Hematopoietic multipotent progenitor cell treated with erythropoietin and hydrocortisone succinate and interleukin-3 and kit ligand, for 8 days (in vitro differentiated cells): ENCODE measurements at regions not wholly inside any gene's neighbourhood (a gene's known extent, or its start where the extent isn't known, plus 50 kb on each side); places are given as distances from the start of the nearest gene placed in this dataset.
"Not testable (repeated sequence)": the region's sequence is repeated elsewhere in the genome, so short reads cannot be mapped to it uniquely, and the experiment has no call there.

ENCODE experiments used
- DNase-seq: peaks from one replicate; pipeline ENCODE4 v3.0.0-alpha.2; 2015

GRCh38 chr6:9040718-9041117 lies 605.4 kb upstream of the SLC35B3 start:
- DNase-seq: no peak

DNA sequence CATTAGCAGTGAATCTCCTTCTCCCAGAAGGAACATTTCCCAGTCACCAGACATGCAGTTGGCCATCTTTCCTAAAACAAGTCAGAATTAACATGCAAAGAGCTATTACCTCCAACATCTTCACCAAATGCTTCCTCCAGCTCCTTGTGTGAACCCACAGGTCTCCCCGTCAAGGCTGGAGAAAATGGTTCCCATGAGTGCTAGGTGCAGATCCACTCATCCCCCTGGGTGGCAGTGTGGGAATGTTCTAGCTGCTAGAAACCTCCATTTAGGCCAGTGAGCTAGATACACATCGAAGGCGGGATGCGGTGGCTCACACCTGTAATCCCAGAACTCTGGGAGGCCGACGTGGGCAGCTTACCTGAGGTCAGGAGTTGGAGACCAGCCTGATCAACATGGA lies 603.9 kb upstream of the SLC35B3 start:
- DNase-seq: no peak

- DNase-seq: no peak
These were observed 592.7 kb upstream of the SLC35B3 start for GRCh38 chr6:9028086-9028485.

DNA sequence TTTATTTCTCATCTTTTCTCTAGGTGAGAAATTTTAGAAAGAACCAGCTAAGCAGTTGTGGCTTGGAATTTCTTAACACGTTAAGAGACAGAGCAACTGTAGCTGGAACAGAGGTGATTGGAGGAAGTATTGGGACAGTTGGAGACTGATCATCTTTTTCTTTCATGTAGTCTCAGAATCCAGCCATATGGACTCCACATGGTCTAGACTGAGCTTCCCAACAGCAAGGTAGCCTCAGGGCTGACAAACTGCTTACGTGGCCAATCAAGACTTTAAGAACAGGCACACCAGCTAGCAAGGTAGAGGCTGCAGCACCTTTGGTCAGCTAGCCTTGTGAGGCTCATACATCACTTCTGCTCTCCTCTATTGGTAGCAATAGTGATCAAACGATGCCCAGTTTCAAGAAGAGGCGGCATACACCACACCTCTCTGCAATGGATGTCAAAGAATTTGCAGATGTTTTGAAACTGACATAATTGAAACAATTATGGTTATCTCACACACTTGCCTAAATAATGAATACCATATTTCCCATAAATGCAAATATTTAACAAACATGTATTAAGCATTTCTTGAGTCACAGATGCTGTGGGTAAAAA lies 590.5 kb upstream of the SLC35B3 start:
- no peak for DNase-seq

GRCh38 chr6:9025228-9025627 lies 589.9 kb upstream of the SLC35B3 start:
- DNase-seq: no peak

DNA sequence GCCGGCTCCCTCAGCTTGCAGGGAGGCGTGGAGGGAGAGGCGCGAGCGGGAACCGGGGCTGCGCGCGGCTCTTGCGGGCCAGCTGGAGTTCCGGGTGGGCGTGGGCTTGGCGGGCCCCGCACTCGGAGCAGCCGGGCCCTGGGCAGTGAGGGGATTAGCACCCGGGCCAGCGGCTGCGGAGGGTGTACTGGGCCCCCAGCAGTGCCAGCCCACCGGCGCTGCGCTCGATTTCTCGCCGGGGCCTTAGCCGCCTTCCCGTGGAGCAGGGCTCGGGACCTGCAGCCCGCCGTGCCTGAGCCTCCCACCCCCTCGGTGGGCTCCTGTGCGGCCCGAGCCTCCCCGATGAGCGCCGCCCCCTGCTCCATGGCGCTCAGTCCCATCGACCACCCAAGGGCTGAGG lies 588.9 kb upstream of the SLC35B3 start:
- not testable (repeated sequence) for DNase-seq

DNA sequence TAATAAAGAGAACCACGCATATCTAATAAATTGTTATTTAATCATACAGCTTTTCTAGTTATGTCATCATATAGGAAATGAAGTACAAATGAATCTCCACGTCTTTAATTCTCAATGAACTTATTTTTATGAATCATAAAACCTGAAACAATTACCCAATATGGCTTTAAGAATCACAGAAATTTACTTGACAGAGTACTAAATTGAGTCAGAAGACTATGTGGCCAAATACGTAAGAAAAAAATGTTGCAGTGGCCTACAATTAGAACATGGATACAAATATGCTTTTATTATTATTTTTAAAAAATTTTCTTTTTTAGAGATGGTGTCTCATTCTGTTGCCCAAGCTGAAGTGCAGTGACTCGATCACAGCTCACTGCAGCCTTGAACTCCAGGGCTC lies 584.7 kb upstream of the SLC35B3 start:
- DNase-seq: no peak

- no peak for DNase-seq
These were observed 574.6 kb upstream of the SLC35B3 start for GRCh38 chr6:9009931-9010330.

DNA sequence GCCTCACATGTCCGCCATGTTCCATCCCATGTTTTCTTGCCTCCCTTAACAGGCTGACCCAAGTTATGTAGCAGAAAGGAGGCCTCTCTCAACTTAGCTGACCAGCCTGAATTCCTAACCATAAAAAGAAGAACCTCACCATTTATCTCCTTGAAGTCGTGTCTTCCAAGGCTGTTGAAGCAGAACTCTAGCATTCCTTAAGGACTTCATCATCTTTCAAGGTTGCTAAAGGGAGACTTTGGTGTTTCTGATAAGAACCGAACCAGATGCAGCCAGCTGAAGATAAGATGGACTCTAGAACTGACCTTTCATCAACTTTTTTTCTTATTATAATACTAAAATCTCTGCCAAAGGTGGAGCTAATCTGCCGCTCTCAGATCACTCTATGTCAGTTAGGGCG lies 571.7 kb upstream of the SLC35B3 start:
- DNase-seq: no peak

- DNase-seq: no peak
These were observed 567.5 kb upstream of the SLC35B3 start for GRCh38 chr6:9002833-9003232.

GRCh38 chr6:8995156-8995555 lies 559.8 kb upstream of the SLC35B3 start:
- no peak for DNase-seq

DNA sequence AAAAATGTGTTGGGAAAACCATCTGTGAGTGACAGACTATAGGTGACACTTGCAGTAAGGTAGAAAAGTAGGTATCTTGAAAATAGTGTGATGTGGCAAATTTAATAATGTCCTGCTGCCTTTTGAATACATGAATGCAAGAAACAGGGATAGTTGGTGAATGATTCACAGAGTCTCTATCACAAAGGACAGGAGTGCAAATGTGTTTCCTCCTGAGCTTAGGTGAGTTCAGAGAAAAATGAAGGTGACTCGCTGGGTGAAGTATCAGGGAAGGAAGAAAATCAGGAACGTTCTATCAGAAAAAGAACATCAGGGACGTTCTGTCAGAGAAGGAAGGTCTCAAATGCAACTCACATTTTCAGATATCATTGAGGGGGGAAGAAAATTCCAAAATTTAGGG lies 557.8 kb upstream of the SLC35B3 start:
- no peak for DNase-seq

- DNase-seq: no peak
These were observed 556.5 kb upstream of the SLC35B3 start for GRCh38 chr6:8991844-8992243.

DNA sequence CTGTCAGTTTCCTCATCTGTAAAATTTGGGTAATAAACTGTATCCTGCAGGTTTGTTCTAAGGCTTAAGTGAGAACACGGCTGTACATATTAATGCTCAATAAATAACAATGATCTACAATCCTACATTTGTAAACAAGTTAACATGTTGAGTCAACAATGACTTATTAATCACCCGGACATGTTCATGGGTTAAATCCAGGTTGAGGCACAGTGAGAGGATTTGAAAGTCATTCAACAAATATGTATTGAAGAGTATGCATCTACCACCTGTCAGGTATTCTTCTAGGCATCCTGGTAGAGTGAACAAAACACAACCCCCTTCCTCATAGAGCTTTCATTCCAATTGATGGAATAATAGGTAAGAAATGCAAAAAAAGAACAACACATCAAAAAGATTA lies 554.7 kb upstream of the SLC35B3 start:
- no peak for DNase-seq

GRCh38 chr6:8983202-8983688 lies 547.9 kb upstream of the SLC35B3 start:
- DNase-seq: peak; percentile 55

GRCh38 chr6:8982668-8983067 lies 547.3 kb upstream of the SLC35B3 start:
- no peak for DNase-seq

DNA sequence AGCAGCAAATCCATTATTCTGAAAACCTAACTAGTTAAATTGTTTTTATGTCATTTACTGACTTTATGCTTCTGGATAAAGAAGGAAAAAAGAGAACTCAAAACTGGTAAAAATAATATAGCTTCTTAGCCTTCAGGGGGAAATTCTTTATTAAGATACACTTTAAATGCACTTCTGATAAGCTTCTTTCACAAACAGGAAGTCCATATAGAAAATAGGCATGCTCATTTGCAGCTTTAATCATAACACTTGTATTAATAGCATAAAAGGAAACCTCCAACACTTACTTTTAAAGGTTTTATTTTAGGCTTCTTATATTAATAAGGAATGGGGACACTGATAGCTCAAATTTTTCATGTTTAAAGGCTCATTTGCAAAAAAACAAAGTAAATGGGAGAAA lies 538.0 kb upstream of the SLC35B3 start:
- no peak for DNase-seq

- no peak for DNase-seq
These were observed 534.4 kb upstream of the SLC35B3 start for GRCh38 chr6:8969747-8970146.

DNA sequence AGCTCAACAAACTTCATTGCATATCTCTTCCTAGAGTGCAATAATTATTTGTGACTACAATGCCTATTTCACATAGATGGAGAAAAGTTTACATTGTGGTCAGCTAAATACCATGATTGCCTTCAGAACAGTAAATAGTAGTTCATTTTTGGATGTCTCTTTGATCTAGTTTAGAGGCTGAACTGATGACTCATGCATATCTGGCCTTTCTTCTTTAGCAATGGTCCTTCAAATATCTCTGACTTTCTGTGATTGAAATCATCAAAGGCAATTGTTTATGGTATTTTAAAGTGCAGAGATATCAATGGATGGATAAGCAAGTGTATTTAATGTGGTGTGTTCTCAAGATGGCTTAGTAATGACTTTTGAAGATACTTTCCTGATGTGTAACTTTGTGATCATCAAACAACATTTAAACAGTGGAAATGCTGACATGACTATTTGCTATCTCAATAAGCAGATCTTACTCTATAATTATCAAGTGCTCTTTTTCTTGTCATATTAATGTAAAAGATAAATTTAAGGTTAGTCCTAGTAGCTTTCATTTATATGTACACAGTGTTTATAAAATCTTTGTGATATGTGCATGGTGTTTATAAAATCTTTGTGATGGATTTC lies 523.7 kb upstream of the SLC35B3 start:
- DNase-seq: no peak

DNA sequence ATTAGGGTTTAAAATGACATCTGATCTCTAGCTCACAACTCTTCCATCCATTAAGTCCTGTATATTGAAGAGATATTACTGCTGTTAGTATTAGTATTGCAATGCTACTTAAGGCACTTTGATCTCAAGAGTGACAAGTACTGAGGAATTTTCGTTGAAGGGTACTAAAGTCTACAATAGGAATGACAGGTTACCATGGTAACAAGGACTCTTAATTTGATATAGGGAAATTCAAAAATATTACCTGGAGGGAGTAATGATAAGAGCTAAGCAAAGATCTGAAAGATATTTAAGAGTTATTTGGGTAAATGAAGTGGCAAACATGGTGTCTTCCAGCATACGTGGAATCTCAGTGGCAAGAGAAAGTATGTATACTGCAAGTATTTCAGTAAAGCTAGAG lies 518.0 kb upstream of the SLC35B3 start:
- DNase-seq: no peak

DNA sequence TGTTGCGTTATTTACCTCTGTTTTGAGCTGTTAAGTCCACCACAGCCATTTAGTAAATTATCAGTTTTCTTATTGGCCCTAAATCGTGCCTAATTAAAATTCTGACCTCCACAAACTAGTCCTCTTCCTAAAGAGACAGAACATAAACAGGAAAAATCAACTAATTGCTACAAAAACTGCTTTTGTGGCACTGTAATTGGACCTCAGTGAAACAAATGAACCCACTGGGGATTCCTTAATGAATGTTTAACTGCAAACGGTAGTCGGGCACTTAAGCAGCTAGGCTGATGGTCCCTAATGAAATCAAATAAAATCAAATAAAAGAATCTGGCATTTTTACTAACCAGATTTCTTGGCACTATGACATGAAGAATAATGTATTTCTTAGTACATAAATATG lies 513.4 kb upstream of the SLC35B3 start:
- DNase-seq: no peak

DNA sequence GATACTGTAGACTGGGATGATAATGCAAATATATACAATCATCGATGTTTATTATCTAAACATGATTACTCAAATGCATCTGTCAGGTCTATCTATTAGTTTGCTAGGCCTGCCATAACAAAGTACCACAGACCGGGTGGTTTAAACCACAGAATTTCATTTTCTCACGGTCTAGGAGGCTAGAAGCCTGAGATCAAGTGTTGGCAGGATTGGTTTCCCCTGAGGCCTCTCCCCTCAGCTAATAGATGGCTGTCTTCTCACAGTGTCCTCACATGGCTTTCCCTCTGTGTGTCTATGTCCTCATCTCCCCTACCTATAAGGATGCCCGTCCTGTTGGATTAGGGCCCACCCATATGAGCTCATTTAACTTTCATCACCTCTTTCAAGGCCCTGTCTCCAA lies 512.6 kb upstream of the SLC35B3 start:
- no peak for DNase-seq

DNA sequence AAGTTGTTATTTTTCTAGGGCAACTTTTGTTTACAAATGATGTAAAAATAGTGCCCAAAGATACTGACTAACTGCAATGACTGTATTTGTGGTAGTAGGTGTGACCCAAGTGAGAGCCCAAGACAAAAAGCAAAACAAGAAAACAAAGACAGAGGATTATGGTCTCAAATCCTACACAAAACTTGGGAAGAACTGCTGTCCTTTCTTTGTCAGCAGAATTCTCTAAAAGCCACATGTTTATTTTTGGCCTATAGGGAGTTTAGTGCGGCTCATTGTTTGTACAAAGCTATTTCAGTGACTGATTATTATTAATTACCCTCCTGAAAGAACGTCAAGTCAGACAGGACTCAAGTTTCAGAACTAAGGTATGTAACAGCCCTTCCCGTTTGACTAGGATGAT lies 509.2 kb upstream of the SLC35B3 start:
- DNase-seq: no peak

DNA sequence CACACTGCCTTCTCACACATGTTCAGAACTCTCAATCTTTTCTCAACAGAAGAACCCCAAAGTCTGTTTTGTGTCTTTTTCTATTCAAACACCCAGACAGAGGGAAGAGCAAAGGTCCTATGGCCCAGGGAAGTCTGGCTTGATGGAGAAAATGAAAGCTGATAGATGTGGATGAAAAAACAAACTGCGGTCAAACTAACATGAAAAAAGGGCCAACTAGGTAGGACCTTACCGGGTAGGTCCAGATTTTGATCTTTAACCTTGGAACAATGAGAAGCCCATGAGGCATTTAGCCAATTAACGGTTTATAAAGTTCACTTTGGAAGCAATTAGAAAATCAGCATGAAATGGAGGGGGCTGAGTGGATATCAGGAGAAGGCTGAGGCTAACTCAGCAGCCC lies 507.7 kb upstream of the SLC35B3 start:
- no peak for DNase-seq

DNA sequence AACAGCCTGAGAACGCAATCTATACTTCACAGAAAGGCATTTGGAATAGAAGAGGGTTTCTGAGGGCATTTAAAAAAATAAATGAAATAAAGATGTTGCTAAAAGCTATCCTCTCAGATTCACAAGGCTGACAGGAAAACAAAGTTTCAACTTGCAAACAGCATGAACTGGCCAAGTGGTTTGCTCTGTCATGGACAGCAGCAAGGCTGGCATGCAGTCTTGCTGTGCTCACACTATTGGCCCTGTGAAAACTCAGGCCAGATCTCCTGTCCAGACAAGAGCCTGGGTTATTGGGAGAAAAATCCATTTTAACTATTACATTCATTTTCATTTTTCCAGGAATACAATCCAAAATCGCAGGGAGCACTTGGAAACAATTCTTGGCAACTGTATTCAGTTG lies 506.2 kb upstream of the SLC35B3 start:
- no peak for DNase-seq
